Heart left ventricle (tissue), 16 donors: ENCODE measurements at regions not wholly inside any gene's neighbourhood (a gene's known extent, or its start where the extent isn't known, plus 50 kb on each side); places are given as distances from the start of the nearest gene placed in this dataset.

Experiments
- ATAC-seq, 4 donors: fragments of 200-7000 bp; cut with Tn5 transposase; one replicate each; pipeline ENCODE4 v1.9.1; 2020 to 2022; ENCODE audit warnings: moderate library complexity in 4 of 4, mild to moderate bottlenecking in 3 of 4, moderate number of reproducible peaks in 1 of 4
- DNase-seq, 5 donors: peaks; one replicate each; pipeline ENCODE4 v3.0.0-alpha.2; 2020
- H3K27ac ChIP-seq, 12 donors: fragments of 200-600 bp; sonication (generic) in 4 of 12; one replicate each; pipeline versions ENCODE4 v1.5.0 to v1.8.0; 2016 to 2022; ENCODE audit warnings: mild to moderate bottlenecking in 2 of 12
- H3K27me3 ChIP-seq, 9 donors: fragments of 200-600 bp; sonication (generic) in 2 of 9; one replicate each; pipeline versions ENCODE4 v1.5.1 to v1.8.0; 2016 to 2022; ENCODE audit warnings: mild to moderate bottlenecking in 3 of 9
- H3K36me3 ChIP-seq, 9 donors: fragments of 200-600 bp; sonication (generic) in 2 of 9; one replicate each; pipeline versions ENCODE4 v1.5.0 to v1.8.0; 2018 to 2022; ENCODE audit warnings: mild to moderate bottlenecking in 2 of 9
- H3K4me1 ChIP-seq, 12 donors: fragments of 200-600 bp; sonication (generic) in 4 of 12; one replicate each; pipeline versions ENCODE4 v1.5.0 to v1.8.0; 2016 to 2022; ENCODE audit warnings: mild to moderate bottlenecking in 3 of 12
- H3K4me3 ChIP-seq, 12 donors: fragments of 200-600 bp; sonication (generic) in 4 of 12; one replicate each; pipeline versions ENCODE4 v1.5.0 to v1.8.0; 2017 to 2022; ENCODE audit warnings: mild to moderate bottlenecking in 9 of 12, moderate library complexity in 4 of 12
- H3K9me3 ChIP-seq, 12 donors: fragments of 200-600 bp; sonication (generic) in 4 of 12; one replicate each; pipeline versions ENCODE4 v1.5.0 to v1.8.0; 2016 to 2022; ENCODE audit warnings: mild to moderate bottlenecking in 1 of 12
- POLR2A ChIP-seq, 2 donors: fragments of 450-650 bp; IDR thresholded peaks; one replicate each; pipeline ENCODE4 v1.6.1; 2017; ENCODE audit warnings: antibody characterized with exemption in 2 of 2, mild to moderate bottlenecking in 2 of 2, moderate library complexity in 2 of 2
- WGBS, 4 donors: extraction: QIAGEN DNeasy Blood & Tissue Kit in 2 of 4; methylation state at CpG; one replicate each; pipeline versions ENCODE4 v1.1.5 to v1.1.7; 2013 to 2018; 5-methylcytosine and 5-hydroxymethylcytosine counted together
- intact Hi-C, 10 donors: fragments of 100-400 bp; cut with DNase I; formaldehyde crosslinking; loops; one replicate each; pipeline versions ENCODE4 v1.11.1 to v1.14.2; 2022
- TF ChIP-seq, protein P1 (sequence below), 12 donors: fragments of 200-600 bp; sonication (generic) in 4 of 12; IDR thresholded peaks; one replicate each; pipeline versions ENCODE4 v1.5.0 to v1.8.0; 2018 to 2022; ENCODE audit warnings: antibody characterized with exemption in 12 of 12, mild to moderate bottlenecking in 5 of 12
- donor health status: ischemic (EF 13 %, LVEDD 7.1; RV severe dilation, severe dysfunction).
- donor health status: healthy with polysubstance abuse.
- donor health status: DM: no; HTN: yes; CAD: no.
- donor health status: DM: no; HTN: no; CAD: no.
- donor health status: ischemic (EF 25% LVEDD 6.9; RV normal size, moderate dysfunction).
- donor health status: ischemic (EF 25% LVEDD 5.7; RV mildly dilated, moderate dysfunction).
- donor health status: healthy.
- donor health status: DM: yes; HTN: yes; CAD: no.
- donor health status: ischemic (EF 35%, LVEDD 5.7; RV mildly dilated, moderate dysfunction).
- donor health status: nonischemic (EF 11% LVEDD 7.7; RV severe dilation, severe dysfunction).
- donor health status: DM: yes; HTN: yes; CAD: no.
- donor health status: PGD.
- donor health status: ischemic (EF 29% LVEDD 5.4; RV normal size, mild dysfunction).
- donor health status: nonischemic (EF 23%, LVEDD 6.1; RV moderate dilation, normal function).

- 85 to 93% (median 88%) methylated on average over 7 to 10 of the region's 10 CpGs for WGBS, 4 donors
- no peaks in the 10 kb centered on the region for H3K36me3 ChIP-seq
- ATAC-seq (no peak), DNase-seq (no peak)
- H3K4me1 ChIP-seq = peaks cover 0 to 15% (median 7%) of the 10 kb centered on the region in 12 donors
- intact Hi-C loops = loop anchor here (2.0 to 10.0 kb wide), 14 partner anchors 91 to 757 kb away; no protein-coding TSS in a partner anchor
- no peak overlapping the region for H3K4me3 ChIP-seq
- H3K27ac ChIP-seq = no peak overlapping the region
- no peaks in the 10 kb centered on the region for H3K9me3 ChIP-seq
- TF ChIP-seq, protein P1, sequence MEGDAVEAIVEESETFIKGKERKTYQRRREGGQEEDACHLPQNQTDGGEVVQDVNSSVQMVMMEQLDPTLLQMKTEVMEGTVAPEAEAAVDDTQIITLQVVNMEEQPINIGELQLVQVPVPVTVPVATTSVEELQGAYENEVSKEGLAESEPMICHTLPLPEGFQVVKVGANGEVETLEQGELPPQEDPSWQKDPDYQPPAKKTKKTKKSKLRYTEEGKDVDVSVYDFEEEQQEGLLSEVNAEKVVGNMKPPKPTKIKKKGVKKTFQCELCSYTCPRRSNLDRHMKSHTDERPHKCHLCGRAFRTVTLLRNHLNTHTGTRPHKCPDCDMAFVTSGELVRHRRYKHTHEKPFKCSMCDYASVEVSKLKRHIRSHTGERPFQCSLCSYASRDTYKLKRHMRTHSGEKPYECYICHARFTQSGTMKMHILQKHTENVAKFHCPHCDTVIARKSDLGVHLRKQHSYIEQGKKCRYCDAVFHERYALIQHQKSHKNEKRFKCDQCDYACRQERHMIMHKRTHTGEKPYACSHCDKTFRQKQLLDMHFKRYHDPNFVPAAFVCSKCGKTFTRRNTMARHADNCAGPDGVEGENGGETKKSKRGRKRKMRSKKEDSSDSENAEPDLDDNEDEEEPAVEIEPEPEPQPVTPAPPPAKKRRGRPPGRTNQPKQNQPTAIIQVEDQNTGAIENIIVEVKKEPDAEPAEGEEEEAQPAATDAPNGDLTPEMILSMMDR (IDR thresholded peaks at IDR 0.05) = no peak
- TF ChIP-seq POLR2A (IDR thresholded peaks at IDR 0.05) = no peak
- H3K27me3 ChIP-seq = peaks cover 0 to 4% (median 0%) of the 10 kb centered on the region in 9 donors
These were observed 100.4 kb downstream of the C5orf15 start for GRCh38 chr5:133867851-133868545.

GRCh38 chr5:133867341-133867740 is 101.1 kb downstream of the C5orf15 start:
- intact Hi-C loops = loop anchor here in 9 of 10 donors (5.0 to 10.0 kb wide), 9 partner anchors 90 to 755 kb away; no protein-coding TSS in a partner anchor
- DNase-seq (no peak), ATAC-seq (no peak)
- H3K4me3 ChIP-seq = no peak overlapping the region
- no peaks in the 10 kb centered on the region for H3K36me3 ChIP-seq
- peaks cover 0 to 15% (median 7%) of the 10 kb centered on the region in 12 donors for H3K4me1 ChIP-seq
- TF ChIP-seq, protein P1 (IDR thresholded peaks at IDR 0.05) = no peak
- no peak for TF ChIP-seq POLR2A (IDR thresholded peaks at IDR 0.05)
- H3K27me3 ChIP-seq = peaks cover 0 to 4% (median 0%) of the 10 kb centered on the region in 9 donors
- no peaks in the 10 kb centered on the region for H3K9me3 ChIP-seq
- H3K27ac ChIP-seq = no peak overlapping the region
- 72 to 89% (median 87%) methylated on average over 4 of the region's 4 CpGs for WGBS, 4 donors

GRCh38 chr5:133866903-133867245 is 101.6 kb downstream of the C5orf15 start:
- H3K27me3 ChIP-seq = peaks cover 0 to 4% (median 0%) of the 10 kb centered on the region in 9 donors
- peaks cover 0 to 15% (median 7%) of the 10 kb centered on the region in 12 donors for H3K4me1 ChIP-seq
- H3K27ac ChIP-seq = no peak overlapping the region
- TF ChIP-seq, protein P1 (IDR thresholded peaks at IDR 0.05) = no peak
- no peak for TF ChIP-seq POLR2A (IDR thresholded peaks at IDR 0.05)
- H3K9me3 ChIP-seq = no peaks in the 10 kb centered on the region
- DNase-seq (no peak), ATAC-seq (no peak)
- intact Hi-C loops = loop anchor here in 9 of 10 donors (5.0 to 10.0 kb wide), 9 partner anchors 90 to 755 kb away; no protein-coding TSS in a partner anchor
- H3K4me3 ChIP-seq = no peak overlapping the region
- WGBS, 4 donors = 53 to 64% (median 61%) methylated on average over 2 to 3 of the region's 3 CpGs
- H3K36me3 ChIP-seq = no peaks in the 10 kb centered on the region

DNA sequence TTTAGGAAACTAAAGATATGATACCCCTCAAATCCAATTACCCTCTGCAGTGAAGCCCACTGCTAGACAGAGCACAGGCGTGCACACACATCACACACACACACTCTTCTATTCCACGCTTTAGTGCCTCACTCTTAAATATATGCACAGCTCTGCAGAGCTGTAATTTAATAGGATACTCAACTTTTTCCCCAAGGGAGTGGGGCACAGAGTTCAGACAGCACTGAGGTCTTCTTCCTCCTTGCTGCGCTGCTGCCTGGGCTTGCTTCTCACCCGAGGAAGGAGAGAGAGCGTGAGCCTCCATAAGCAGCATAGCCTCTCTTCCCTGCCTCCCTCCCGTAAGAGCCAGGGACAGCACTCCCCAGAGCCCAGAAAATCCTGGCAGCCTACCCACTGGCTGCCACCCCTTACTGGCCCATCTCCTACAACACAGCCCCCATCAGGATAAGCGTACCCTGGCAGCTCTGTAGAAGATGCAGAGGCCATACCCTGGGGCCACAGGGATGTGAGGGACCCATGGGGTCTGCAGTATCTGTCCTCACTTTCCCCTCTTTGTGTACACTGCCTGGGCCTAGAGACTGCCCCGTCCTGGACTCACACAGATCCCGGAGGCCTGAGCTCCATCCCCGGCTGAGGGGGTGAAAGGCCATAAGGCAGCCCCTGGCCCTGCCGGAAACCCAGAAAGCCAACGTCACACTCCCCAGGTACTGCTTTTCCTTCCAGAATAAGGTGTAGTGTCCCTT is 102.1 kb downstream of the C5orf15 start:
- Histone ChIP-seq H3K9me3 (no peaks in the 10 kb centered on the region), H3K36me3 (no peaks in the 10 kb centered on the region), H3K27ac (no peak overlapping the region), H3K4me1 (peaks cover 0 to 15% (median 7%) of the 10 kb centered on the region in 12 donors), H3K4me3 (no peak overlapping the region), H3K27me3 (peaks cover 0 to 4% (median 0%) of the 10 kb centered on the region in 9 donors)
- DNase-seq (no peak), ATAC-seq (peak in 1 of 4 donors; percentile 23)
- 80 to 89% (median 86%) methylated on average over 11 to 12 of the region's 12 CpGs for WGBS, 4 donors
- intact Hi-C loops = loop anchor here in 9 of 10 donors (5.0 to 10.0 kb wide), 9 partner anchors 89 to 754 kb away; no protein-coding TSS in a partner anchor
- TF ChIP-seq, protein P1 (IDR thresholded peaks at IDR 0.05) = no peak
- no peak for TF ChIP-seq POLR2A (IDR thresholded peaks at IDR 0.05)
